ENCODE measurements at regions not wholly inside any gene's neighbourhood (a gene's known extent, or its start where the extent isn't known, plus 50 kb on each side); places are given as distances from the start of the nearest gene placed in this dataset.
A peak's percentile ranks its signal among the peaks of the same experiment; 100 is the strongest.
"Not testable (repeated sequence)": the region's sequence is repeated elsewhere in the genome, so short reads cannot be mapped to it uniquely, and the experiment has no call there.

- no peak for DNase-seq (ENCODE audit: low read depth)
- no peak overlapping the region for H3K4me3 ChIP-seq (ENCODE audit: low read length)
- TF ChIP-seq CTCF (IDR thresholded peaks at IDR 0.05; ENCODE audit: insufficient read depth, low read depth, low read length, missing control alignments) = no peak
Observed at GRCh38 chr1:14285238-14285637, 313.2 kb upstream of the KAZN start.

- not testable (repeated sequence) for H3K4me3 ChIP-seq (ENCODE audit: low read length)
- DNase-seq (ENCODE audit: low read depth) = peak; percentile 12
Observed at GRCh38 chr1:14291182-14291581, 307.3 kb upstream of the KAZN start.

GRCh38 chr1:14292520-14292919 is 306.0 kb upstream of the KAZN start:
- no peak for DNase-seq (ENCODE audit: low read depth)
- no peak overlapping the region for H3K4me3 ChIP-seq (ENCODE audit: low read length)
- no peak for TF ChIP-seq CTCF (IDR thresholded peaks at IDR 0.05; ENCODE audit: insufficient read depth, low read depth, low read length, missing control alignments)

GRCh38 chr1:14294006-14294405 is 304.5 kb upstream of the KAZN start:
- DNase-seq (ENCODE audit: low read depth) = no peak
- H3K4me3 ChIP-seq (ENCODE audit: low read length) = no peak overlapping the region
- no peak for TF ChIP-seq CTCF (IDR thresholded peaks at IDR 0.05; ENCODE audit: insufficient read depth, low read depth, low read length, missing control alignments)

GRCh38 chr1:14294860-14295536 is 303.5 kb upstream of the KAZN start:
- no peak for TF ChIP-seq CTCF (IDR thresholded peaks at IDR 0.05; ENCODE audit: insufficient read depth, low read depth, low read length, missing control alignments)
- DNase-seq (ENCODE audit: low read depth) = no peak
- no peak overlapping the region for H3K4me3 ChIP-seq (ENCODE audit: low read length)

- no peak for TF ChIP-seq CTCF (IDR thresholded peaks at IDR 0.05; ENCODE audit: insufficient read depth, low read depth, low read length, missing control alignments)
- no peak overlapping the region for H3K4me3 ChIP-seq (ENCODE audit: low read length)
- no peak for DNase-seq (ENCODE audit: low read depth)
Observed at GRCh38 chr1:14296795-14297194, 301.7 kb upstream of the KAZN start.

GRCh38 chr1:14297356-14297755 is 301.1 kb upstream of the KAZN start:
- no peak overlapping the region for H3K4me3 ChIP-seq (ENCODE audit: low read length)
- no peak for DNase-seq (ENCODE audit: low read depth)
- no peak for TF ChIP-seq CTCF (IDR thresholded peaks at IDR 0.05; ENCODE audit: insufficient read depth, low read depth, low read length, missing control alignments)

All from epithelial cell of esophagus (primary cell).